ENCODE measurements at regions not wholly inside any gene's neighbourhood (a gene's known extent, or its start where the extent isn't known, plus 50 kb on each side); places are given as distances from the start of the nearest gene placed in this dataset.

- TF ChIP-seq POLR2A (IDR thresholded peaks at IDR 0.05; ENCODE audit: low read depth, low read length), result no peak
- no peak for TF ChIP-seq POLR2AphosphoS5 (IDR thresholded peaks at IDR 0.05; ENCODE audit: low read depth, low read length)
These were observed 187.2 kb downstream of the REEP3 start for GRCh38 chr10:63708421-63708820.

All from GM12892 (cell line).